ENCODE measurements at regions not wholly inside any gene's neighbourhood (a gene's known extent, or its start where the extent isn't known, plus 50 kb on each side); places are given as distances from the start of the nearest gene placed in this dataset.

- TF ChIP-seq CTCF (IDR thresholded peaks at IDR 0.05), result no peak
- no peak for TF ChIP-seq POLR2A (IDR thresholded peaks at IDR 0.05)
Measured at GRCh38 chr3:31314258-31314657, 218.5 kb upstream of the STT3B start.

Measured in body of pancreas (tissue), 4 donors.